Adipose tissue (tissue), 3 donors: ENCODE measurements at regions not wholly inside any gene's neighbourhood (a gene's known extent, or its start where the extent isn't known, plus 50 kb on each side); places are given as distances from the start of the nearest gene placed in this dataset.

Source experiments
- H3K27ac ChIP-seq: one replicate; pipeline ENCODE4 v1.5.1; 2013; ENCODE audit warnings: low read depth, low read length
- WGBS, 3 donors: extraction: QIAGEN DNeasy Blood & Tissue Kit; methylation state at CpG; one replicate each; pipeline ENCODE4 v1.1.7; 2013; 5-methylcytosine and 5-hydroxymethylcytosine counted together
- donor health status: healthy with polysubstance abuse.
- donor health status: Bipolar disorder and iron deficiency.
- donor health status: healthy.

DNA sequence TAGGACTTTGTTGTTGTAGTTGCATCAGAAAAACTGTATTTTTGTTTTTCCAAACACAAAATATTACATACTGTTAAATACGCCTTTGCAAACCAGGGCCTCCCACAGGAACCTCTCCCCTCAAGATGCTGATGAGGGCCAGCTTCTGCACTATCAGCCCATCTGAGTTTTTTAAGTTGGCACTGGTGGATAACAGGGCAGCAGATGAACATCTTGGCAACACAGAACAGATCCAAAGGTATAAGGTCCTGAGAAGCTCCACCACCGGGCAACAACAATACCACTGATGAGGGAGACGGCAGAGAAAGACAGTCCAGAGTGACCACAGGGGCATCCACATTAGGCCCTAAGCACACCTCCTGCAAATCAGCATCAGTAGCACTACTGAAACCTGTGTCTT lies 177.7 kb downstream of the DLL1 start:
- no peak overlapping the region for H3K27ac ChIP-seq
- 83 to 90% (median 89%) methylated on average over 3 of the region's 3 CpGs for WGBS, 3 donors

DNA sequence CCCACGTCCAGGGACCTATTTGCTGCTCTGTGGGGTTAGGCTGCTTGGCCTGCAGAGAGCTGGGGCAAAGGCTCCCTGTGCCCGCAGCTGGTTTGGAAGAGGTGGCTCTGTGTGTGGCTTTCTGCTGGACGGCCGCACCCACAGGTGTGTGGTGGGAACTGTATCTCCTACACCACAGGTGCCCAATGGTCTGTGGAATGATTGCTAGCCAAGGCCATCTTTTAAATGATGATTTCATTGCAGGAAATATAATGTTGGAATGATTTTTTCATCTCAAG lies 178.4 kb downstream of the DLL1 start:
- whole genome bisulfite sequencing, 3 donors = 88 to 91% (median 90%) methylated on average over 4 of the region's 4 CpGs
- H3K27ac ChIP-seq = no peak overlapping the region

DNA sequence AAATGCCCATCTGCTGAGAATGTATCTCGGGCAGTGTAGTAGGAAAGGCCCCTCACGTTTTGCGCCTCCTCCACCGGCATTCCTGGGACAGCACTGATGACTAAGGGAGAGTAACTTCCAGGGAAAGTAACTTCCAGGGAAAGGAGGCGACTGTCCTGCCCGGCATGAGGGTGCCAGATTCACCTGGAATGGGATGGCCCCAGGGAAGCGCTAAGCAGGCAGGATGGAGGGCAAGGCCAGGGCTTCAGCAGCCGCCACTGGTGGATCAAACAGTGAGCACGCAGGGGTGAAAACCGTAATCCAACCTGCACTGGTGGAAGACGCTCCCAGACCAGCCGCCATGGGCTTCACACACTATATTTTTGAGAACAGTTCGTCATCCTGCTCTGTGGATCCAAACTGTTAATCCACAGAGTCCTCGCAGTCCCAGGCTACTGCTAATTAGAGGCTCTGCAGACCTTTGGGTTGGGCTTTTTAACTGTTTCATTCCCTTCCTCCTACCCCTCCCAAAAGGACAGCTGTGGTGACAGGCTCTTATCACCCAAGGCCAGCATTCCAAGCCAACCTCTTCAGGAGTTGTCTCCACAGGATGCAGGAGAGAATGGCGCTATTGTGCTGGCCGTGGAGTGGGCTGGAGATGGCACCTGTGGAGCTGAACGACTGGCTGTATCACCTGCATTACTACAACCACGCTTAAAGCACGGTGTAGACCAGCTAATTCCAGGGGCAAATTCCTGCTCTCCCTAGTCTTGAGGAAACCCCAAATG lies 178.9 kb downstream of the DLL1 start:
- 77 to 86% (median 86%) methylated on average over 19 of the region's 19 CpGs for WGBS, 3 donors
- no peak overlapping the region for H3K27ac ChIP-seq

DNA sequence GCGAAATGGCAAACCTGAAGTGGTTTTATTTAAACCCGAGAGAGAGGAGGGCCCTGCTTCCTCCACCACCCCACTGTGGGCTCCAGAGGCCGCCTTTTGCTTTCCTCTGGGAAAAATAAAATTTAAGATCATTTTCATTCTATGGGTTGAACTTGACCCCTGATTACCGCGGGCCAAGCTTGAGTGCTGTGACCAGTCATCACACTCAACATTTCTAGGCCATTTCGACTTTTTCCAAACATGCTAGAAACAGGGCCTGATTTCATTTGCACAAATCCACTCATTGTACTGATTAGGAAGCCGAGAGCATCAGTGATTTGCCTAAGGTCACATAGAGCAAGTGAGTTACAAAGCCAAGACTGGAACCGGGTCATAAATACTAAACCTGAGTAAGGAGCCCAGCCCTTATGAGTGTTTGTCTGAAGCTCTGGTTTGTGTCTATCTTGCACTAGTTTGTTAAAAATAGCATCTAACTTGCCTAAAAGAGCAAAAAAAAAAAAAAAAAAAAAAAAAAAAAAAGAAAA lies 179.7 kb downstream of the DLL1 start:
- no peak overlapping the region for H3K27ac ChIP-seq
- 85 to 90% (median 87%) methylated on average over 8 of the region's 8 CpGs for WGBS, 3 donors

DNA sequence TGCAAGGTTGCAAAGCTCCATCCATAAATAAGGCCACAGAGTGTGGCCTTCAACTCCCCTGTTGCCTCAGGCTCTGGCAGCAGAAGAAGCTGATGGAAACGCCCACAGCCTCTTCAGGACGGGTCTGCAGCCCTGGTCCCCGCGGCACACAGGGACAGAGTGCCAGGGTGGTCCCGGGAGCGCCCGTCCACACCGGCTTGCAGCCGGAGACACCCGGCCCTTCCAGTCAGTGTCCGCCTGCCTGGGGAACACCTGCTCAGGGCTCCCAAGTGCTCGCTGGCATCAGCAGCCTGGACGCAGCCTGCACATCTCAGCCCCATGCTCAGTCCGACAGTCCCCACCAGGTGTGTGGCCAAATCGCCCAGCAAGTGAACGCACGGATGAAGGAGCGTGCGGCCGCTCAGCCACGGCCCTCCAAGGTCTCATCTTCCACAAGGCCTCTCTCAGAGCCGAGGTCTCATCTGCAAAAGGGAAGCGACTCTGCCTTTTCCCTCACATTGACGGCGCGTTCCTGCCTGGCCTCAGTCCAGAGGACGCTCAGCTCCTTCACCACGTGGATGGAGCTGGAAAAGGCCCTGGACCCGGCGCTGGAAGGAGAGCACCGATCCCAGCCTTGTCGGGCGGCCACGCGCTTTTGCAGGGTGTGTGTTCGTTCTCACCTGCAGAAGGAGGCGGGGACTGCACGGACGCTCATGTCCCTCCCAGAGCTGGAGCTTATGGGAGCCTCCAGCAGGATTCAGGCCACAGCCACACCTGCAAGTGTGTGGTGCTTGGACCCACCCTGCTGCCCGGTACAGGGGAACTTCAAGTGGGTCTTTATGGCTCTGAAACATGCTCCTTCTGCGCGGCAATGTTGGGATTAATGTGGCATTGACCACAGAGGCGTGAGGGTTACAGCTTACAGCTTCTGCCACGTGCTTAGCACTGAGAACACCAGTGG lies 180.4 kb downstream of the DLL1 start:
- H3K27ac ChIP-seq = no peak overlapping the region
- WGBS, 3 donors = 83 to 85% (median 84%) methylated on average over 44 of the region's 44 CpGs

DNA sequence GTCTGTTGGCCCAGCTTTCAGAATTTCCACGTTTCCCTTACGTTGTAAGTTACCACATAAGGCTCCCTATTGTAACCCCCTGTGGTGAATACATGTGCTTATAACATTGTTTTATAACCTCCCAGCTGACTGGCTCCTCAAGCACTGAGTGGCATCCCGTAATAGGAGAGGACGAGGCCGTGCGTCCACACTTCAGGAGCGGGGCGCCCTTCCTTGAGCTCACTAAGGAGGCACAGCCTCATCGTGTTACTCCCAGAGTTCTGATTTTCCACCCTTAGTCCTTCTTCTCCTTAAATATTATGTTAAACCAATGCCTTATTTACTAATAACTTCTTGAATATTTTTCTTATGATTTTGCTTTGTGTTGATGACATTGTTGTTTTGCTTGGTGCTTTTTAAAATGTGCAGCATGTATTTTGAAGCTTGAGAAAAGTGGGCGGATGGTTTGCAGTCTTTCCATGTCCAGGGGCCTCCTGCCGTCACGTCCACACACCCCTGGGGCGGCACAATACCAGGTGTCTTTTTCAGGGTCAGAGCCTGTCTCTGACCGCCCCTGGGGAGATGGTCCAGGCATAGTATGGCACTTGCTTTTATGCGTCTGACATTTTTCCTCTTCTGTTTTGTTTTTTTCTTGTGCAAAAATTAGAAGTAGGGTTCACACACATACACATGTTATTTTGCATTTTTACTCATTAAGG lies 181.8 kb downstream of the DLL1 start:
- WGBS, 3 donors = 86 to 93% (median 89%) methylated on average over 15 of the region's 15 CpGs
- H3K27ac ChIP-seq = no peak overlapping the region

DNA sequence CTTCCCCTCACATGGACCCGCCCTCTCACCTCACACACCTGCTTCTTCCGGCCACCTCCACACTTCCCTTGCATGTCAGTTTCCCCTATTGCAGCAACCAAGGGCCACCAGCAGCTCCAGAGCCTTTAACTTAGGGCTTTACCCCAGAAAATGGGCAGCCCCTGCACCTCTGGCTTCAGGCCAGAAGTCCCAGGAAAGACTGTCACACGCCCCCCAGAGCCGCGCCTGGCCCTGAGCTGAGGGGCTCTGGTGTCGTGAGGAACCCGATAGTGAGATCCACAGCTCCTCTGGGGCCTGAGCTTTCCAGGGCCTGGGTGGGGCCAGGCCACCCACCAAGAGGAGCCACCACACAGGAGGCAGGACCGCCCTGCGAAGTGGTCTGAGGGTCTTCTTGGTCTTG lies 182.4 kb downstream of the DLL1 start:
- 85 to 95% (median 91%) methylated on average over 9 of the region's 9 CpGs for whole genome bisulfite sequencing, 3 donors

DNA sequence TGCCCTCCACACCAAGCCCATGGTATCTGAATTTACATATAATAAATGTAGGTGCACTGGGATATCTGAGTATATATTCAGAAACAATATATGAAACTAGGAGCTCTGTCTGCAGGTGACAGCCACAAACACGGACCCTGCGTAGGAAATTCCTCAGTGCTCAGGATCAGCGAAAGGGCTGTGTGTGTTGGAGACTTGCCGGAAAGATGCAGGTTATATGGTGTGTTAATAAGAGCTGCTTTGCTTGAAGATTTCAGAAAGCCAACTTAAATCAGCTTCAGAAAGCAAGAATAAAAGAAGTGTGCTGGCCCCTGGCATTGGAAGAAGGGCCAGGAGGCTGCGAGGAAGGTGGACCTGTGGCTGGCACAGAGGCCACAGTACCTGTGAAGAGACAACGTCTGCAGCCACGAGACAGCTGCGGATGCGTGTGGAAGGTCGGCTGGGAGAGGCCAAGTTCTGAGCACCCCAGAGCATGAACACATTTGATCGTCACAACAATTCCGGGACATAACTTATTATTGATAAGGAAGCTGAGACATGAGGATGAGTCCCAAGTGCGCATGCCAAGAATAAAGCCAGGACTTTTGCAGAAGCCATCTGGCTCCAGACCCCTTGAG lies 183.2 kb downstream of the DLL1 start:
- no peak overlapping the region for H3K27ac ChIP-seq
- 90 to 94% (median 91%) methylated on average over 13 of the region's 13 CpGs for WGBS, 3 donors

More for the DNA sequence above, 182.4 kb downstream of the DLL1 start:
- H3K27ac ChIP-seq = no peak overlapping the region

DNA sequence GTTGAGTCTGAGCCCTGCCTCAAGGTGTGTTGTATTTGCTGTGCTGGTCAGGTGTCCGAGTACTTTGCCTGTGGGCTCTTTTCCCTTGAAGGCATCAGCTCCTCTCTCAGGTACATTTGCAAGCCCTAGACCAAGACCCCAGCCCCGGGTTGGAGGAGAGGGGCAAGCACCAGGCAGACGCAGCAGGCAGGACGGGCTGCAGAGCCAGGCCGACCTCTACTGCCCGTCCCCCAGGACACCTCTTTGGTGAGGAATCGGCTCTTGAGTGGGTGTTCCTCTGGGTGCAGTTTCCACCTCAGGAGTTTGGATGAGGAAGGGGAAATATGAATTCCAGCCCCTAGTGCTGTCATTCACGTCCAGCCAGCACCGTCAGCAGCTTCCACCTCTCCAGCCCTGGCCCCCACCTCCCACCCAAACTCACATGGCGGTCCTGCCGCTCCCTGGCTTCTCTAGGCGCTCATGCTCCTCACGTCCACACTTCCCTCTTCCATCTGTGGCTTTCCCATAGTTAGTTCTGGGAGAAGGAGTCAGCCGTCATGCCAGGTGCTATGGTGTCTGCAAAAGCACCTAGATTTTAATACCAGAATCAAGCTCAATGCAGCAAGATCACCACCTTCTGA lies 183.9 kb downstream of the DLL1 start:
- 56 to 85% (median 84%) methylated on average over 14 of the region's 14 CpGs for WGBS, 3 donors
- no peak overlapping the region for H3K27ac ChIP-seq

DNA sequence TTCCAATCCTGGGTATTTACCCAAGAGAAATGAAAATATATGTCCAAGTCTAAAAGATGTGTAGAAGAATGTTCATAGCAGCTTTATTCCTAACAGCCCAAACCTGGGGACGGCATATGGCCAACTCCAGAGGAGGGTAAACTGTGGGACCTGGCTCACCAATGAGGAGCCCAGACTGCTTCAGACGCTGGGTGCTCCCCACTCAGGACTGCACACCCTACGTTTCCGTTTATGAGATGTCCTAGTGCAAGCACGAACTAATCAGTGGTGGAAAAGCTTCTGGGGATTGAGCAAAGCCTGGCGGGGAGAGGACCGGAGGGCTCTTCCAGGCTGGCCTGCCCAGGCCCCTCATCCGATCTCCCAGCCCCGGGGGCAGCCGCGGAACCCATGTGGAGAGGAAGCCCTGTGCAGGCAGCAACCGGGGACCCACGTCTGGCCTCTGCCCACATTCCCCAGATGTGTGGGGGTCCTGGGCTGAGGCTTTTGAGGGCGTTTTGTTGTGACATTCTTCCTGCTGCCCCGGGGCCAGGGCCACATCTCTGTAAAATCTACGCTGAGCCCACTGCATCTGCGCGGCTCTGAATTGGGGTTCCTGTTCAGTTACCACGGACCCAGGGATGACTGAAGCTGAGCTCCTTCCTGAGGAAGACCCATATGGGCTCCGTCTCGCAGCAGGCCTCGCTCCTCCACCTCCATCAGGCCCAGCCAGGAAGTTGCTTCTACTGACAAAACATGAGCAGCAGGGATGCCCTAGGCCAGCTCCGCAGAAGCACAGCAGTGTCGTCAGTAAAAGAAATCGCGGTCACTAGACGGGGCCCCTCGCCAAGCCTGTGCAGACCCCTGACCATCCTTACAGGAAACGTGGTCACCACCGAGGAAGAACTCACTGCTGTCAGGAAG lies 188.0 kb downstream of the DLL1 start:
- 73 to 88% (median 81%) methylated on average over 28 to 30 of the region's 30 CpGs for WGBS, 3 donors
- H3K27ac ChIP-seq = no peak overlapping the region

DNA sequence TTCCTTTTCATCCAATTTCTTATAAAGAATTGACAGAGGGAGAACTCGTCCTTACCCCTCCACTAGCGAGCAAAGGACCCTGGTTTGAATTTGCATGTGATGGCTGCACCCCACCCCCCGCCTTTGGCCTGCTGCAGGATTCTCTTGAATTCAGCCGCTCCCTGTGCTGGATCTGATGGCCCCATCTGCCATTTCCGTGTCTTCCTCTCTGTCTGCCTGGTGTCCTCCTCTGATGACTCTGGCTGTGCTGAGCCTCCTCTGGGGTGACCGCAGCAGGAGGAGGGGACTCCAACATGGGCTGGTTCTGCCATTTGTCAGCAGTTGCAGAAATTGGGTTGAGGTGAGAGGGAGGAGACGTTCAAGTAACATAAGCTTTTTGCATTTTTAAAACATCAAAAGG lies 188.8 kb downstream of the DLL1 start:
- 78 to 84% (median 82%) methylated on average over 7 of the region's 7 CpGs for WGBS, 3 donors

DNA sequence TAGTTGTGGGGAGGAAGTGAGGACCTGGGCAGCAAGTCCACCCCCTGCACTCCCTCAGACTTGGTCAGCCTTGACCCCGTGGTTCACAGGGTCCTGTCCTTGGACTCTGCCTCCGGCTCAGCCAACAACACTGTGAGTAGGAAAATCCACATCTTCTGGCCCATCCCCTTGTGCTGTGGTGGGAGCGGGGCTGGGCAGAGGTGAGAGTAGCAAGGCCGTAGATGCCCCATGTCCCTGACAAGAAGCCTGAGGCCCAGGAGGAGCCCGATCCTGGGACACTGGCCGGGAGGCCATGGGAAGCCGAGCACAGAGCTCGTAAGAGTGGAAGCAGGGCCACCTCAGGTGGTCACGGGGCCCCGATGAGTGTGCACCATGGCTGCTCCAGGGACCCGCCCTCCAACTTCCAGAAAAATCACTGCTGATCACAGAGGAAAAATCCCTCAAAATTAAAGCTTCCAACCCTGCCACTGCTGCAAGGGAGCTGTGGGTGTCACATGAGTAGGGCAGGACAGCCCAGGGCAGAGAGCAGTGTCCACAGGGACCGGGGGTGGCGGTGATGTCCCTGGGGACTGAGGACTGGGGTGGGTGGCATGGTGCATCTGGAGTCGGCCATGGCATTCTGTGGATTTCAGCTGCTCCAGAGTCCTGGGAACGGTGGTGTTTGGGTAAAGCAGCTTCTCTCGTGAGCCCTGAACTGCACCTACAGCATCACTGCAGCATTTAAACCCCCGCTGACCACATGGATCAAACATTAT lies 189.4 kb downstream of the DLL1 start:
- H3K27ac ChIP-seq = no peak overlapping the region
- 93 to 95% (median 94%) methylated on average over 17 of the region's 17 CpGs for WGBS, 3 donors

More for the DNA sequence above, 188.8 kb downstream of the DLL1 start:
- H3K27ac ChIP-seq = no peak overlapping the region

DNA sequence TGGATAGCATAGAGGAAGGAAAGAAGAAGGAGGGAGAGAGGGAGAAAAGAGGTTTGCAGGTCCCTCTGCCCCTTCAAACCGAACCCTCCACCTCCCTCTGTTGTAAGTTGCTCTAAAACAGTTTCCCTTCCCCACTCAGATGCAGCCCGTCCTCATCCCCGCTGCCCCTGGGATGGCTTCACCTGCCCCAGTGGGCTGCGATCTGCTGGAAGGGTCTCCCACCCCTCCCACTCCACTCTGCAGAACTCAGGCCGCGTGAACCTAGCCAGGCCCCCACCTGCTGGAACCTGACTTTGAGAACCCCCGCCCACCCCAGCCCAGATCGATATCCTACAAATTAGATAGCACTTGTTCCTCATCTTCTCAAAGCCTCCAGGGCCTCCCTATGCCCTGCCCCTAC lies 190.8 kb downstream of the DLL1 start:
- 83 to 91% (median 87%) methylated on average over 8 of the region's 8 CpGs for WGBS, 3 donors

DNA sequence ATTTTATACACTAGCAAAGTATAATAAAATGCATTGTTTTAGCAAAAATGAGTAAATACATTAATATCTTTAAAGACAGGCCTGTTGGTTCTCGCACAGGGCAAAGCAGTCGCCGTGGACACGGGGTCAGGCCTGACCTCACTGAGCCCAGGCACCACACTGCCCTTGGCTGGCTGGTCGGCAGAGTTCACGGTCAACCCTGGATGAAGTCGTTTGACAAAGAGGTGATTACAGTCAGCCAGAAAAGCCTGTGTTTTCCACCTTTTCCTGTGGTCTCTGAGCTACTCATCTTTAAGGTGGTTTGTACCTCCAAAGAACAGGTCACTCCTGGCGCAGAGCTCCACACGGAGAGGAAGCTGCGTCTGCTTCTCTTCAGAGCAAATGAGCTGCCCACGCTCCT lies 191.5 kb downstream of the DLL1 start:
- no peak overlapping the region for H3K27ac ChIP-seq
- 79 to 90% (median 88%) methylated on average over 11 of the region's 11 CpGs for WGBS, 3 donors

More for the DNA sequence above, 190.8 kb downstream of the DLL1 start:
- H3K27ac ChIP-seq = no peak overlapping the region

DNA sequence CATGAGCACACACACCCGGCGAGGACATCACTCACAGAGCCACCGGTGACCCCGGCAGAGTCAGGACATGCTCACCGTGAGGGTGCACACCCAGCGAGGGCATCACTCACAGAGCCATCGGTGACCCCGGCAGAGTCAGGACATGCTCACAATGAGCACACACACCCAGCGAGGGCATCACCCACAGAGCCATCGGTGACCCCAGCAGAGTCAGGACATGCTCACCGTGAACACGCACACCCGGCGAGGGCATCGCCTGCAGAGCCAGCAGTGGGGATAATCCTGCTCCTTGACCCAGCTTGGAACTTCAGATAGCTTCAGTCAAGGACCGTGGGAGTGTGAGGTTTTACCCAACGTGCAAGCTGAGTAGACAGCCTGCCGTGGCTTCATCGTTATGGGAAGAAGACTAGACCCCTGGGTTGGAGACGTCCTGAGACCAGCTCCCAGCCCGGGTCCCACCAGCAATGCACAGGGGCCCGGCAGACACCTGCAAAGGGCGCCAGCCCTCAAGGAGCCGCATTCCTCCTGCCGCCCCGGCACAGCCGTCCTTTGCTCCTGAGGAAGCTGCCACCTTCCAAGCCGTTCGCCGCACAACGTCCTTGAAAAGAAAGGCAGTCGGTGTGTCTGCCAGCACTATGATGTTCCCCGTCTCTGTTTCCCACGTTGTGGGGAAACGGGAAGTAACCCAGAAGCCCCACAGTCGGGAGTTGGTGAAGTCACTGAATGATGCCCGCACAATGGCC lies 192.3 kb downstream of the DLL1 start:
- WGBS, 3 donors = 87 to 91% (median 91%) methylated on average over 37 of the region's 37 CpGs

More for the DNA sequence above, 192.3 kb downstream of the DLL1 start:
- H3K27ac ChIP-seq = no peak overlapping the region
